ENCODE measurements at regions not wholly inside any gene's neighbourhood (a gene's known extent, or its start where the extent isn't known, plus 50 kb on each side); places are given as distances from the start of the nearest gene placed in this dataset.
"Not testable (repeated sequence)": the region's sequence is repeated elsewhere in the genome, so short reads cannot be mapped to it uniquely, and the experiment has no call there.

DNA sequence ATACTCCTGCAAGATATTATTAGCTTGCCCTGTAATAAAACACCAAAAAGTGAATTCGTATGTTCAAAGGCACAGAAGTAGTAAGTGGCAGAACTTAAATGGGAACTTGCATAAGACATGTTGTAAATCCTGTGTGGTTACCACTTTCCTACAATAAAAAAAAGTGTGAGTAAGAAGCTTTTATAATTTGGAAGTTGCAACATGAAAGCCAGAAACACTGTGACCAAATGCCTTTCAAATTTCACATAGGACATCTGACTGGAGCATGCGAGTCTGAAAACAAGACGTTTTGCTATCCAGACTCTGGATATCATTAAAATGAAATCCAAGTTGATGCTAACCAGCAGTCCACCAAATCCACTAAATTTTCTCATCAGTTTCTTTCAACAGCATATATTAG is 886.2 kb upstream of the NRXN1 start:
- Histone ChIP-seq H3K27ac (no peak overlapping the region), H3K4me3 (no peak overlapping the region), H3K9me3 (peaks cover 0 to 6% of the 10 kb centered on the region in 2 donors), H3K27me3 (no peaks in the 10 kb centered on the region), H3K36me3 (no peaks in the 10 kb centered on the region), H3K4me1 (no peaks in the 10 kb centered on the region)
- intact Hi-C loops (cut with DNase I; ENCODE audit: low total_unique reads): no loop called here
- DNase-seq: no peak
- no peak for TF ChIP-seq EP300 (IDR thresholded peaks at IDR 0.05; ENCODE audit: low read depth)
- TF ChIP-seq POLR2AphosphoS5 (IDR thresholded peaks at IDR 0.05): no peak
- TF ChIP-seq, protein P1, sequence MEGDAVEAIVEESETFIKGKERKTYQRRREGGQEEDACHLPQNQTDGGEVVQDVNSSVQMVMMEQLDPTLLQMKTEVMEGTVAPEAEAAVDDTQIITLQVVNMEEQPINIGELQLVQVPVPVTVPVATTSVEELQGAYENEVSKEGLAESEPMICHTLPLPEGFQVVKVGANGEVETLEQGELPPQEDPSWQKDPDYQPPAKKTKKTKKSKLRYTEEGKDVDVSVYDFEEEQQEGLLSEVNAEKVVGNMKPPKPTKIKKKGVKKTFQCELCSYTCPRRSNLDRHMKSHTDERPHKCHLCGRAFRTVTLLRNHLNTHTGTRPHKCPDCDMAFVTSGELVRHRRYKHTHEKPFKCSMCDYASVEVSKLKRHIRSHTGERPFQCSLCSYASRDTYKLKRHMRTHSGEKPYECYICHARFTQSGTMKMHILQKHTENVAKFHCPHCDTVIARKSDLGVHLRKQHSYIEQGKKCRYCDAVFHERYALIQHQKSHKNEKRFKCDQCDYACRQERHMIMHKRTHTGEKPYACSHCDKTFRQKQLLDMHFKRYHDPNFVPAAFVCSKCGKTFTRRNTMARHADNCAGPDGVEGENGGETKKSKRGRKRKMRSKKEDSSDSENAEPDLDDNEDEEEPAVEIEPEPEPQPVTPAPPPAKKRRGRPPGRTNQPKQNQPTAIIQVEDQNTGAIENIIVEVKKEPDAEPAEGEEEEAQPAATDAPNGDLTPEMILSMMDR (IDR thresholded peaks at IDR 0.05): no peak
- TF ChIP-seq POLR2A (IDR thresholded peaks at IDR 0.05): no peak
- WGBS, 2 donors (ENCODE audit: low coverage in 1 of 2): 69 to 70% methylated on average over 3 of the region's 3 CpGs
- in situ Hi-C loops (cut with MboI; ENCODE audit: low pct_ligation_motif_present in 1 of 4, low pct_unique_long_range_greater_than_20kb in 1 of 4, low sequenced_read_pairs in 3 of 4): no loop called here

GRCh38 chr2:51903728-51904127 is 871.8 kb upstream of the NRXN1 start:
- TF ChIP-seq EP300 (IDR thresholded peaks at IDR 0.05; ENCODE audit: low read depth) (no peak), POLR2A (IDR thresholded peaks at IDR 0.05) (no peak)
- in situ Hi-C loops (cut with MboI; ENCODE audit: low pct_ligation_motif_present in 1 of 4, low pct_unique_long_range_greater_than_20kb in 1 of 4, low sequenced_read_pairs in 3 of 4): no loop called here
- Histone ChIP-seq H3K4me3 (no peak overlapping the region), H3K27ac (no peak overlapping the region), H3K9me3 (no peaks in the 10 kb centered on the region), H3K27me3 (no peaks in the 10 kb centered on the region), H3K4me1 (no peaks in the 10 kb centered on the region), H3K36me3 (no peaks in the 10 kb centered on the region)
- no peak for DNase-seq
- intact Hi-C loops (cut with DNase I; ENCODE audit: low total_unique reads): no loop called here
- 26 to 40% methylated on average over 1 of the region's 1 CpG for WGBS, 2 donors (ENCODE audit: low coverage in 1 of 2)

GRCh38 chr2:51899643-51900042 is 867.7 kb upstream of the NRXN1 start:
- Histone ChIP-seq H3K4me3 (no peak overlapping the region), H3K4me1 (no peaks in the 10 kb centered on the region), H3K27ac (no peak overlapping the region), H3K36me3 (no peaks in the 10 kb centered on the region), H3K27me3 (no peaks in the 10 kb centered on the region), H3K9me3 (no peaks in the 10 kb centered on the region)
- intact Hi-C loops (cut with DNase I; ENCODE audit: low total_unique reads): no loop called here
- TF ChIP-seq POLR2A (IDR thresholded peaks at IDR 0.05) (no peak), EP300 (IDR thresholded peaks at IDR 0.05; ENCODE audit: low read depth) (no peak), POLR2AphosphoS5 (IDR thresholded peaks at IDR 0.05) (no peak)
- TF ChIP-seq, protein P1 (IDR thresholded peaks at IDR 0.05): no peak
- in situ Hi-C loops (cut with MboI; ENCODE audit: low pct_ligation_motif_present in 1 of 4, low pct_unique_long_range_greater_than_20kb in 1 of 4, low sequenced_read_pairs in 3 of 4): no loop called here
- no peak for DNase-seq

GRCh38 chr2:51894584-51894983 is 862.7 kb upstream of the NRXN1 start:
- intact Hi-C loops (cut with DNase I; ENCODE audit: low total_unique reads); H3K27ac ChIP-seq; H3K9me3 ChIP-seq; in situ Hi-C loops (cut with MboI; ENCODE audit: low pct_ligation_motif_present in 1 of 4, low pct_unique_long_range_greater_than_20kb in 1 of 4, low sequenced_read_pairs in 3 of 4); H3K4me3 ChIP-seq; H3K36me3 ChIP-seq; DNase-seq; H3K27me3 ChIP-seq; H3K4me1 ChIP-seq: not testable (repeated sequence)
- WGBS, 2 donors (ENCODE audit: low coverage in 1 of 2): 40 to 77% methylated on average over 1 to 3 of the region's 3 CpGs

DNA sequence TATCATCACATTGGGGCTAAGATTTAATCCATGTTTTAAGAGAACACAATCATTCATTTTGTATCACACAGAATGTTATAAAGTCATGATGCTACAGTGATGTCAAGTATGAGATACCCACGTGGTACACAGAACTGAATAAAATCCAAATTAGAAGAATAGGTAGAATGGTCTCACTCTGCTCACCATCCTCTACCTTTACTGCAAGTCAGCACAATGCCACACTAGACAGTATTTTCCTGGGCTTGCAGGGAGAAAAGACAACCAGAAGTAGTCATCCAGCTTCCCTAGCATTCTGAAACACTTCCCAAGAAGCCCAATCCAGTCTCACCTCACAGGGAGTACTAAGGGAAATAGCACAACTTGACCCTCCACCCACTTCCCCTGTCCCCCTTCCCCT is 856.2 kb upstream of the NRXN1 start:
- H3K9me3 ChIP-seq: no peaks in the 10 kb centered on the region
- intact Hi-C loops (cut with DNase I; ENCODE audit: low total_unique reads): no loop called here
- H3K27ac ChIP-seq: no peak overlapping the region
- no peaks in the 10 kb centered on the region for H3K4me1 ChIP-seq
- DNase-seq: no peak
- WGBS, 2 donors (ENCODE audit: low coverage in 1 of 2): 48% methylated on average over 1 of the region's 1 CpG; no CpG with 5 or more reads in 1 of the 2 donors
- no peak overlapping the region for H3K4me3 ChIP-seq
- no peaks in the 10 kb centered on the region for H3K36me3 ChIP-seq
- H3K27me3 ChIP-seq: no peaks in the 10 kb centered on the region
- in situ Hi-C loops (cut with MboI; ENCODE audit: low pct_ligation_motif_present in 1 of 4, low pct_unique_long_range_greater_than_20kb in 1 of 4, low sequenced_read_pairs in 3 of 4): no loop called here
- no peak for TF ChIP-seq POLR2A (IDR thresholded peaks at IDR 0.05)
- TF ChIP-seq, protein P1 (IDR thresholded peaks at IDR 0.05): no peak

Measured in transverse colon (tissue), 4 donors.